ENCODE measurements at regions not wholly inside any gene's neighbourhood (a gene's known extent, or its start where the extent isn't known, plus 50 kb on each side); places are given as distances from the start of the nearest gene placed in this dataset.
"Not testable (repeated sequence)": the region's sequence is repeated elsewhere in the genome, so short reads cannot be mapped to it uniquely, and the experiment has no call there.

DNA sequence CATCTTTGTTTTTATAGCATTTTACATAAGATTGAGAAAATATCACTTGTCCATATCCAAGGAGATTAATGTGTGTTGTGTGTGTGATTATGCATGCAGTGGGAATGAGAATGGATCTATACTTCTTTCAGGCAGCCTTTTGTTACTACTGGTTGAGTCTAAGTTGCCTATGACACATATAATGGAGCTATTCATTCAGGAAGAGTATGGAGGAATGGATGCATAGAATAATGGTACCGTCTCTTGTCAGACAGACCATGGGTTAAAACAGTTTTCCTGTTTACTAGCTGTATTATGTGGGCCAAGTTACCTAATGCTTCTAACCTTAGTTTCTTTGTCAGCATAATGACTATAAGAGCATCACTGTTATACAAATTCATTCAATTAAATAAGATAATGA is 155.4 kb upstream of the KYNU start:
- H3K27me3 Mint-ChIP-seq: no peaks in the 10 kb centered on the region
- no peak overlapping the region for H3K4me3 Mint-ChIP-seq
- no peaks in the 10 kb centered on the region for H3K36me3 Mint-ChIP-seq
- ATAC-seq (ENCODE audit: low read depth) (no peak), DNase-seq (no peak)
- no peaks in the 10 kb centered on the region for H3K9me3 Mint-ChIP-seq
- no peak overlapping the region for H3K27ac Mint-ChIP-seq
- H3K4me1 Mint-ChIP-seq: no peaks in the 10 kb centered on the region
- POLR2A ChIA-PET: no interaction called here

DNA sequence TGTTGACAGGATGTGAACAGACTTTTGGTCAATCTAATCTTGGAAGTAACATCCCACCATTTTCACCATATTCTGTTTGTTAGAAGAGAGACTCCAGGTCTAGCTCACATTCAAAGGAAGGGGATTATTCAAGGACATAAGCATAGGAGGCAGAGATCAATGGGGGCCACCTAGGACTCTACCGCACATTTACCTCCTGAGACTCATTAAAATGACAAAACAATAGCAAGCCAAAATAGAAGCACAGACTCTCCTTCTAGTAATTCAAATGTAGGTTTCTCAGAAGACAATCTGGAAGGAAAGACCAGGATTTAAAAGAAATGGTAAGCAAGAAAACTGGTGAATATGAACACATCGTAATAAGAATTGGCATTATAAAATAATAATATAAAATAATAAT is 156.4 kb upstream of the KYNU start:
- Mint-ChIP-seq H3K27me3 (no peaks in the 10 kb centered on the region), H3K4me1 (no peaks in the 10 kb centered on the region), H3K27ac (no peak overlapping the region), H3K36me3 (no peaks in the 10 kb centered on the region), H3K9me3 (no peaks in the 10 kb centered on the region), H3K4me3 (no peak overlapping the region)
- POLR2A ChIA-PET: no interaction called here
- ATAC-seq (ENCODE audit: low read depth) (no peak), DNase-seq (no peak)

DNA sequence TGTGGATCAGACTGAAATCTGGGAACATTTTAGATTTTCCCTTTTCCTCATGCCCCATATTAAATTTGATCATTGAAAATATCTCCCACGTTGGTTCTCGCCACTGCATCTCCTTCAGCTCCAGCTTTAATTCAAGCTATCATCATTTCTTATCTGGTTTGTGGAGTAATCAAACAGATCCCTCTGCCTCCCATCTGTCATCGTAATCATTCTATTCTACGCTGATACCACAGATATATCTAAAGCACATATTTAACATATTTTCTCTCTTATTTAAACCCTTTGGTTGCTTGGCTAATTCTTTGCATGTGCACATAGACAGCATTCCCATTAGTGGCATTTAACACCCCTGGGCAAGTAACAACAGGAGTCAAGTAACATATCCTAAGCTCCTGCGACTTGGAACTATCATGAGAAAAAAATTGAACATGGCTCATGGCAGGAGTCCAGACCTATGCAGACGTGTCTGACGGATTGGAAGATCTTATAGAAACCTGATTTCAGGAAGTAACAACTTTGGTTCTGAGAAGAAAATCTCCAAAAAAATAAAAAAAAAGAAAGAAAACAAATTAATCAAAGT is 158.8 kb upstream of the KYNU start:
- no peaks in the 10 kb centered on the region for H3K36me3 Mint-ChIP-seq
- no peaks in the 10 kb centered on the region for H3K27me3 Mint-ChIP-seq
- ATAC-seq (ENCODE audit: low read depth): no peak

DNA sequence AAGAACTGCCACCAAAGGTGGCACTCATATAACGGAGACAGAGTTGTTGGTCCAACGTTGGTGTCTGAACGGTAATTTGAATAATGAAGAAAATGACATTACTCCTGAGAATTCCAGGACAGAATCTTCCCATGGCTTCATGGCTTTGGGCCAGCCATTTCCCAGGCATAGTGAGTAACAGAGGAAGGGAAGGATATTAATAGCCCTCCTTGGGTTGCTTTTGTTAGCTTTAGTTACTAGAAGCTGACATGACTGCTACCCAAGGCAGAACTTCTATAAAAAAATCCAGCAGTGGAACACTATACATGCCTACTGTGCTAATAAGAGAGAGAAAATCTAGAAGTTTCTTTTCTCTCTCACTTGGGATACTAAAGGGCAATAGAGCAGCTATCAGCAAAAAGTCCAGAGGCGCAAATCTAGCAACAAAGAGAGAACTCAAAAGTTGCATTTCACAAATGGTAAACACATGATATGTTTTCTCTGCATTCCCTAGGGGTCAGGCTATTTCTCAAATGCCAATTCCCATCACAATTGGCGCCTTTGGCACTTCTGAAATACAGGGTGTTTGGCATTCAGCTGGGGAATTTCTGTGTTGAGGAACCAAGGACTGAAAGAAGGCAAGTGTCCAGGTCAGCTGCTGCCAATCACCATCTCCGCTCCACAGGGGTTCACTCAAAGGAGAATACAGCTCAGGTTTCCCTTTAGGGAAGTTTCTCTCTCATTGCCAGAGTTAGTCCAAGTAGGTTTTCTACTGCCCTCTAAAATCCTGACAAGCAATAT is 160.8 kb upstream of the KYNU start:
- Mint-ChIP-seq H3K36me3 (no peaks in the 10 kb centered on the region), H3K4me3 (no peak overlapping the region), H3K9me3 (no peaks in the 10 kb centered on the region), H3K4me1 (no peaks in the 10 kb centered on the region), H3K27ac (no peak overlapping the region), H3K27me3 (no peaks in the 10 kb centered on the region)
- DNase-seq (no peak), ATAC-seq (ENCODE audit: low read depth) (no peak)
- POLR2A ChIA-PET: no interaction called here

More for the DNA sequence above, 158.8 kb upstream of the KYNU start:
- H3K27ac Mint-ChIP-seq: no peak overlapping the region
- POLR2A ChIA-PET: no interaction called here
- H3K9me3 Mint-ChIP-seq: no peaks in the 10 kb centered on the region
- H3K4me3 Mint-ChIP-seq: no peak overlapping the region
- no peak for DNase-seq
- no peaks in the 10 kb centered on the region for H3K4me1 Mint-ChIP-seq

DNA sequence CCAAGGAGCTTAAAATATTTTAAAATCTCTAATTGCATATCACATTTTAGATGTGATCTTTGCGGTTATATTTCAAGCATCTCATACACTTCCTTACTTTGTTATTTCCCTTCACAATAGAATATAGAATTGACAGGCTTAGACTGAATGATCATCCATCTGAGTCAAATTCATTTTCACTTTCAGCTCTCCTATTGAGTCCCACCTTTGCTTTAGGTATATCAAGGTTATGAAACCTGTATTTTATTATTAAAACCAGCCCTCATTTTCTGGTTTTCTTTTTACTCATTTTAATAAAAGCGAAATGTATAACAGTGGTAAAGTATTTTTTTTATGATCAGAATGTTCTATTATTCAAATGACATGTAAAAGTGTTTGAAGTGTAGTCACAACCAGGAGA is 162.9 kb upstream of the KYNU start:
- ATAC-seq (ENCODE audit: low read depth): no peak
- no peak for DNase-seq
- no peaks in the 10 kb centered on the region for H3K9me3 Mint-ChIP-seq
- H3K27me3 Mint-ChIP-seq: no peaks in the 10 kb centered on the region
- H3K4me3 Mint-ChIP-seq: no peak overlapping the region
- no peaks in the 10 kb centered on the region for H3K36me3 Mint-ChIP-seq
- no peak overlapping the region for H3K27ac Mint-ChIP-seq
- POLR2A ChIA-PET: no interaction called here
- no peaks in the 10 kb centered on the region for H3K4me1 Mint-ChIP-seq

DNA sequence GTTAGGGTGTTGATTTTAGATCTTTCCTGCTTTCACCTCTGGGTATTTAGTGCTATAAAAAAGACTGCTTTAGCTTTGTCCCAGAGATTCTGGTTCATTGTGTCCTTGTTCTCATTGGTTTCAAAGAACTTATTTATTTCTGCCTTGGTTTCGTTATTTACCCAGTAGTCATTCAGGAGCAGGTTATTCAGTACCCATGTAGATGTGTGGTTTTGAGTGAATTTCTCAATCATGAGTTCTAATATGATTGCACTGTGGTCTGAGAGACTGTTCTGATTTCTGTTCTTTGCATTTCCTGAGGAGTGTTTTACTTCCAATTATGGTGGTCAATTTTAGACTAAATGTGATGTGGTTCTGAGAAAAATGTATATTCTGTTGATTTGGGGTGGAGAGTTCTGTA is 167.1 kb upstream of the KYNU start:
- Mint-ChIP-seq H3K27me3 (no peaks in the 10 kb centered on the region), H3K36me3 (no peaks in the 10 kb centered on the region), H3K4me1 (no peaks in the 10 kb centered on the region), H3K9me3 (no peaks in the 10 kb centered on the region), H3K4me3 (no peak overlapping the region), H3K27ac (no peak overlapping the region)
- POLR2A ChIA-PET: no interaction called here
- DNase-seq (no peak), ATAC-seq (ENCODE audit: low read depth) (no peak)

DNA sequence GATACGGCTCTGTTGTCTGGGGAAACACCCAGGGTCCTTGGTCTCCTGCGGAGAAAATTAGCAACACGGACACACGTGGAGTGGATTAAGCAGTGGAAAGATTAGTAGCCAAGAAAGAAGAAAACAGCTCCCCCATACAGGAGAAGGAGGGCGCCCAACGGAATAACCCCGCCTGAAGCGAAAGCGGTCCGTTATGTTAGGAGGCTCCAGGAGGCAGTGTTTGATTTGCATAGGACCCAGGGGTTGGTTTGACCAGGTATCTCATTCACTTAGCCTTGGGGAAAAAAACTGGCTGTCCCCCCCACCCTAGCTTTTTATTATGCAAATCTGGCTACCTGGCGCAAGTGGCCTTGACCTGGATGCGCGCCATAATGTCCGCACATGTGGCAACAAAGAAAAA is 170.1 kb upstream of the KYNU start:
- no peak overlapping the region for H3K4me3 Mint-ChIP-seq
- H3K27me3 Mint-ChIP-seq: no peaks in the 10 kb centered on the region

DNA sequence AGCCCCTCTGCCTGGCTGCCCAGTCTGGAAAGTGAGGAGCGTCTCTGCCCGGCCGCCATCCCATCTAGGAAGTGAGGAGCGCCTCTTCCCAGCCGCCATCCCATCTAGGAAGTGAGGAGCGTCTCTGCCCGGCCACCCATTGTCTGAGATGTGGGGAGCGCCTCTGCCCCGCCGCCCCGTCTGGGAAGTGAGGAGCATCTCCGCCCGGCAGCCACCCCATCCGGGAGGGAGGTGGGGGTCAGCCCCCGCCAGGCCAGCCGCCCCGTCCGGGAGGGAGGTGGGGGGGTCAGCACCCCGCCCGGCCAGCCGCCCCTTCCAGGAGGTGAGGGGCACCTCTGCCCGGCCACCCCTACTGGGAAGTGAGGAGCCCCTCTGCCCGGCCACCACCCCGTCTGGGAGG is 175.1 kb upstream of the KYNU start:
- H3K27me3 Mint-ChIP-seq; ATAC-seq (ENCODE audit: low read depth); H3K36me3 Mint-ChIP-seq; POLR2A ChIA-PET; H3K4me1 Mint-ChIP-seq; H3K4me3 Mint-ChIP-seq; H3K9me3 Mint-ChIP-seq; DNase-seq; H3K27ac Mint-ChIP-seq: not testable (repeated sequence)

More for the DNA sequence above, 170.1 kb upstream of the KYNU start:
- POLR2A ChIA-PET: no interaction called here
- Mint-ChIP-seq H3K4me1 (no peaks in the 10 kb centered on the region), H3K27ac (no peak overlapping the region), H3K9me3 (peaks cover 5% of the 10 kb centered on the region), H3K36me3 (no peaks in the 10 kb centered on the region)
- DNase-seq (no peak), ATAC-seq (ENCODE audit: low read depth) (no peak)

DNA sequence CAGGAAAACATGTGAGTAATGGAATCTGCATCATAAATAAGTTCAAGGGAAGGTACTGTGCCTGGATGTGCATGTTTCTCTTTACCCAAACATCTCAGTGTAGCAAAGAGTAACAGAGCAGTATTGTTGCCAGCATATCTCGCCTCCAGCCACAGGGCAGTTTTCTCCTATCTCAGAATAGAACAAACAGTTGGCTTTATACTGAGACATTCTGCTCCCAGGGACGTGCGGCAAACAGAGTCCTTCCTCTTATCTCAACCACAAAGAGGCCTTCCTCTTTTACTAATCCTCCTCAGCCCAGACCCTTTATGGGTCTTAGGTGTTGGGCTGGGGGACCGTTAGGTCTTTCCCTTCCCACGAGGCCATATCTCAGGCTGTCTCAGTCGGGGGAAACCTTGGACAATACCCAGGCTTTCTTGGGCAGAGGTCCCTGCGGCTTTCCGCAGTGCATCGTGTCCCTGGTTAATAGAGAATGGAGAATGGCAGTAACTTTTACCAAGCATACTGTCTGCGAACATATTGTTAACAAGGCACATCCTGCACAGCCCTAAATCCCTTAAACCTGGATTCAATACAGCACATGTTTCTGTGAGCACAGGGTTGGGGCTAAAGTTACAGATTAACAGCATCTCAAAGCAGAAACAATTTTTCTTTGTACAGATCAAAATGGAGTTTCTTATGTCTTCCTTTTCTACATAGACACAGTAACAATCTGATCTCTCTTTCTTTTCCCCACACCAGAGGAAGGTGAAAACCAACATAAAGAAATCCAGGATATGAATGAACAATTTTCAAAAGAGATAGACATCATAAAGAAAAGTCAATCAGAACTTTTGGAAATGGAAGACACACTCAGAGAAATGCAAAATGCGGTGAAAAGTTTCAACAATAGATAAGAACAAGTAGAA is 181.9 kb upstream of the KYNU start:
- DNase-seq; H3K27me3 Mint-ChIP-seq; H3K4me3 Mint-ChIP-seq; H3K36me3 Mint-ChIP-seq; H3K4me1 Mint-ChIP-seq; H3K27ac Mint-ChIP-seq; POLR2A ChIA-PET; ATAC-seq (ENCODE audit: low read depth); H3K9me3 Mint-ChIP-seq: not testable (repeated sequence)

DNA sequence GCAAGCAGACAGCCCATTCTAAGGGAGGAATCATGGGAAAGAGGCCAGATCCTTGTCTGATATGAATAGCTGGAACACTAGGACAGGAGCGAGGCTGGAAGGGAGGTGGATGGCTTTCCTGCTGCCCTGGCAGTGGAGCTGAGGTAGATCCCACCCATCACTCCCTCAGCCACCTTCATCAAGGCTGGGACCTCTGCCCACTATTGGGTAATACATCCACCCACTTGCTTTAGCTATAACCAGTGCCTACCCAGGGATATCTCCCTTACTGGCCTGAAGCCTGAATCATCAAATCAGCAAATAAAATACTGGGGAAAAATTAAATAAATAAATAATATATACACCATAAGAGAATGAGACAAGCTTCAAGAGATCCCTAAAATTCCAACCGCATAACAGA is 183.2 kb upstream of the KYNU start:
- H3K27ac Mint-ChIP-seq: no peak overlapping the region
- no peaks in the 10 kb centered on the region for H3K36me3 Mint-ChIP-seq
- no peak overlapping the region for H3K4me3 Mint-ChIP-seq
- no peaks in the 10 kb centered on the region for H3K4me1 Mint-ChIP-seq
- no peaks in the 10 kb centered on the region for H3K27me3 Mint-ChIP-seq
- no peak for DNase-seq
- H3K9me3 Mint-ChIP-seq: no peaks in the 10 kb centered on the region
- POLR2A ChIA-PET: no interaction called here
- no peak for ATAC-seq (ENCODE audit: low read depth)

DNA sequence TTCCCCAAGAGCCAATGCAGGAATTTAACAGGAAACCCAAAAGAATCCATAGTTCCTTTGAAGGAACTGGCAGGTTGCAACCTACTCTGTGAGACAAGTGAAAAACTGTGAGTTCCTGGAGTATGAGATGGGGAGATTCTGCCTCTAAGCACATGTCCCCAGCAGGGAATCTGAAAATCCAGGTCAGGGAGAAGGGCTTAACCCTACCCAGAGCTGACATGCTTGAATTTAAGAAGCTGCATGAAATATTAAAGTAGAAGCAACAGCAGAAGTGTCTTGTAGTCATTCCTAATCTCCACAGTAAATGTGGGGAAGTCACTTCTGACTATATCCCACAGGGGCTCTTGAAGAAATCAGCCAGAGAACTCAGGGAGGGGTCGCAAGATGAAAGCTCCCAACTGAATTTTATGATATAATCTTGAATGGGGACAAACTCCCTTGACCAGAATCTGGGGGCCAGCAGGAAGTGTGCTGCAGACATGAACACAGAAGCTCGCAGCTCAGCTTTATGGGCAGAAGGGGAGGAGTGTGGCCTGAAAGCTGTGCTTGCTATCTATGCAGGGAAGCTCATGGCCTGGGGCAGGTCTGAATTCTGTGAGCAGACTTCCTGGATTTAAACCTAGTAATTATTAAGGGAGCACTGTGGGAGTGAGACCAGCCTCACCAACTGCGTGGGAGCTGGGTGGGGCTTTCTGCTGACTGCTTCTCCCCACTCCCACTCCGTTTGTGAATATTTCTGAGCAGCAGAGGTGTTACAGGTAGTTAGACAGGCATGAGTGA is 184.1 kb upstream of the KYNU start:
- Mint-ChIP-seq H3K36me3 (no peaks in the 10 kb centered on the region), H3K9me3 (no peaks in the 10 kb centered on the region), H3K27ac (no peak overlapping the region), H3K4me3 (no peak overlapping the region), H3K4me1 (no peaks in the 10 kb centered on the region), H3K27me3 (no peaks in the 10 kb centered on the region)
- DNase-seq (no peak), ATAC-seq (ENCODE audit: low read depth) (no peak)
- POLR2A ChIA-PET: no interaction called here

DNA sequence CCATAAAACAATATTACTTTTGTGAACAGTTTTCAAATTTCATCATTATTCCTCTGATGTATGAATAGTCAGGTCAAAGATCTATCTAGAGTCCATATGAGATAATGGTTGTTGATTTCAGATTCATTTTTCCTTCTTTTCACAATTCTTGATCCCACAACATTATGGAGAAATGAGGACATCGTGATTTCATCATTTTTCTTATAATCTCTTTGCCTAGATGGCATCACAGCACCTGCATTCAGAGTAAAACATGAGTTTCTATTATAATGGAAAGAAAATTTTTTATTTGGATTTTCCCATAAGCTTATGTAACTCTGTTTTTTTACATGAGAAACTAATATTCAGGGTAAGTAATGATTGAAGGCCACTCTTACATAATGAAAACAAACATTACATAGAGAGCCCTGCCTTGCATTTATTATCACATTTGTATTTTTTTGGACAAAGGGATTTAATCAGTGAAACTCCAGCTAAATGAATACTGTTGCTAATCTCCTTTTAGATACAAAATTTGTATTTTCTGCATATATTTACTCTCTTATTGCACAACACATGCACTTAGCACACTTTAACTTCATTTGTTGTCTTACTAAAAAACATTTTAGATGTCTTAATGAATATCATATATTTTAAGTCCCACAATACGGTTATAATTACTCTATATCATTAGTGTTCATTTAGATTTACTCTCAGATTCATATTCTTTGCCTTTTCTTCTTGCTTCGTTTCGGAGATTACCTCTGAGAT is 188.4 kb upstream of the KYNU start:
- no peaks in the 10 kb centered on the region for H3K4me1 Mint-ChIP-seq
- POLR2A ChIA-PET: no interaction called here
- H3K27me3 Mint-ChIP-seq: no peaks in the 10 kb centered on the region

DNA sequence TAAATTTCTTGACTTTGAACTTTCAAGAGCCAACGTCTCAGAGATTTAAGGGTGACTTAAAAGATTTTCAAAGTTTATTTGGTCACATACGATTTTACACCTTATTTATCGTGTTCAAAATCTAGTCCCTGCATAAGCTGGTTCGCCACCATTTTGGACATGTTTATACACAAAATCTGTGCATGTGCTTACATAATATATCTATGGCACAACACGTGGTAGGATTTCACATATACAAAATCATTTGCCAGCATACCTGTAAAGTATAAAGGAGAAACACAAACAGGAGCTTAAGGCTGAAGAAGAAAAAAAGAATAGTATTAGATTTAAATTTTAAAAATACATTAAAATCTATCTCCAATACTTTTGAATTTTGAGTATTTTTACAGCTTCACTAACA is 190.0 kb upstream of the KYNU start:
- H3K27me3 Mint-ChIP-seq: no peaks in the 10 kb centered on the region

More for the DNA sequence above, 188.4 kb upstream of the KYNU start:
- DNase-seq (no peak), ATAC-seq (ENCODE audit: low read depth) (no peak)
- no peaks in the 10 kb centered on the region for H3K36me3 Mint-ChIP-seq
- no peaks in the 10 kb centered on the region for H3K9me3 Mint-ChIP-seq
- H3K4me3 Mint-ChIP-seq: no peak overlapping the region
- no peak overlapping the region for H3K27ac Mint-ChIP-seq

More for the DNA sequence above, 190.0 kb upstream of the KYNU start:
- no peak for ATAC-seq (ENCODE audit: low read depth)
- no peak overlapping the region for H3K4me3 Mint-ChIP-seq
- DNase-seq: no peak
- no peaks in the 10 kb centered on the region for H3K36me3 Mint-ChIP-seq
- H3K4me1 Mint-ChIP-seq: no peaks in the 10 kb centered on the region
- POLR2A ChIA-PET: no interaction called here
- H3K27ac Mint-ChIP-seq: no peak overlapping the region
- H3K9me3 Mint-ChIP-seq: no peaks in the 10 kb centered on the region

Measured in activated naive CD8-positive, alpha-beta T cell treated with anti-CD3 and anti-CD28 coated beads, Interleukin-2, amount 10 ng/mL, durations not matched to agents 7 days and 5 days (primary cell).